WERI-Rb-1 (cell line): ENCODE measurements at regions not wholly inside any gene's neighbourhood (a gene's known extent, or its start where the extent isn't known, plus 50 kb on each side); places are given as distances from the start of the nearest gene placed in this dataset.

Experiments used
- DNase-seq: peaks from one replicate; pipeline ENCODE4 v3.0.0-alpha.2; 2020
- H3K27ac ChIP-seq: fragments of 250-450 bp; sonication (Bioruptor Pico); 2 replicates; pipeline ENCODE4 v1.5.1; 2020; ENCODE audit warnings: mild to moderate bottlenecking, moderate library complexity
- H3K27me3 ChIP-seq: fragments of 250-450 bp; sonication (Bioruptor Pico); 2 replicates; pipeline ENCODE4 v1.5.1; 2021; ENCODE audit warnings: mild to moderate bottlenecking, low read depth, moderate library complexity; ENCODE audit not compliant: insufficient read depth, severe bottlenecking
- H3K36me3 ChIP-seq: fragments of 250-450 bp; sonication (Bioruptor Pico); 2 replicates; pipeline ENCODE4 v1.5.1; 2020; ENCODE audit warnings: mild to moderate bottlenecking, moderate library complexity
- H3K4me3 ChIP-seq: 2 replicates; pipeline ENCODE4 v1.5.1; 2011; ENCODE audit warnings: low read depth, mild to moderate bottlenecking, control low read depth, low read length
- H3K9me3 ChIP-seq: fragments of 250-450 bp; sonication (Bioruptor Pico); 2 replicates; pipeline ENCODE4 v1.5.1; 2021; ENCODE audit warnings: mild to moderate bottlenecking, moderate library complexity; ENCODE audit not compliant: severe bottlenecking
- TF ChIP-seq, protein P1 (sequence below): IDR thresholded peaks from 2 replicates; pipeline ENCODE4 v1.5.1; 2011; ENCODE audit warnings: low read depth, mild to moderate bottlenecking, control low read depth, inconsistent platforms, low read length

DNA sequence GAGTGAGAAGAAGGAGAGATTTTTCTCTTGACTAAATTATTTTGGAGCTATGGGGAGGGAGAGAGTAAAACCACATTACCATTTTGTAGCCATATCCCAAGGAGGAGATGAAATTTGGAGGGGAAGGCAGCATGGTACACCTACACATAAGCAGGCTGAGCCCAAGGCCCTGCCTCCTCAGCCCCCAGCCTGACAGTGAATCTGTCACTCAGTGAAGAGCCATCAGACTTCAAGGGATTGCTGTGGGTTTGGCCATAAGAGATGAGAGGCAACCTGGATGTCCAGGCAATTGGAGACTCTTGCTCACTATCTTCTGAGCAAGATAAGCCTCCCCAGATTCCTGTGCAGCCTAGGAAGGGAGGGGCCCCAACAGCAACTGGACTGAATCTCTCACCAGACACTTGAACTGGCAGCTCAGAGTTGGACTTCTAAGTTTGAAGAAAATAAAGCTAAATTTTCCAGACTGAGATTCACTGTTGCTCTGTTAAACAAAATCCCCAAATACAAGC is 216.6 kb downstream of the SEMA6A start:
- Histone ChIP-seq H3K27ac (no peak overlapping the region), H3K36me3 (no peaks in the 10 kb centered on the region)

DNA sequence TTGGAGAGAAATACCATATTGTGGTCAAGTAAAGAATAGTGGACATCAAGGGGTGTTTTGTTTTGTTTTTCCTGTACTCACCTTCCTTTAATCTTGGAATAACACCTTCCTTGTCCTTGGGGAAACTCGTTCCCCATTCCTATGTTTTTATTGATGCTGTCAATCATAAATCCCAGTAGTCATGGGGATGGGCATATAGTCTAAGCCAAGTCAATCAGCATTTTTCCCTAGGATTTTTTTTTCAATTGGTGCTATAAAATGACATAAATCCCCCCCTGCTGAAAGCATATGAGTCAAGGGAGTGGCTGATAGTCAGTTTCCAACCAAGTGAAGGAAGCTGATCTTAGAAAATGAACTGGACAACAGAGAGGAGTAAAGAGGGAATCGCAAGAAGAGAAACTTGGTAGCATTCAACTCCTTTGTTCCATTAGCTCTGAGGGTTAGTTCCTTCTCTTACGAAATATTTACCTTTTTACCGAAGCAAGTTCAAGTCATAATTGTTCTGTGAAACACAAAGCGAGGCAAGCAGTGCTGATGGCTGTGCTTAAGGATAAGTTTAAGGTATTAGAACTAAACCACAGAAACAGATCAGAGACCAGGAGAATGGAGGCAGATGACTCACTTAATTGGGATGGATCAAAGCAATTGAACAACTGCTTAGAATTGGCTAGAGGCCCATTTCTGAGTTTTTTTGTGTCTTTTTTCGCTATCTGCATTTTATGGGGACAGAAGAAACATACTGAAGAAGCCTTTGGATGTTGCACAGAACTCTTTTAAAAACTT is 218.6 kb downstream of the SEMA6A start:
- TF ChIP-seq, protein P1, sequence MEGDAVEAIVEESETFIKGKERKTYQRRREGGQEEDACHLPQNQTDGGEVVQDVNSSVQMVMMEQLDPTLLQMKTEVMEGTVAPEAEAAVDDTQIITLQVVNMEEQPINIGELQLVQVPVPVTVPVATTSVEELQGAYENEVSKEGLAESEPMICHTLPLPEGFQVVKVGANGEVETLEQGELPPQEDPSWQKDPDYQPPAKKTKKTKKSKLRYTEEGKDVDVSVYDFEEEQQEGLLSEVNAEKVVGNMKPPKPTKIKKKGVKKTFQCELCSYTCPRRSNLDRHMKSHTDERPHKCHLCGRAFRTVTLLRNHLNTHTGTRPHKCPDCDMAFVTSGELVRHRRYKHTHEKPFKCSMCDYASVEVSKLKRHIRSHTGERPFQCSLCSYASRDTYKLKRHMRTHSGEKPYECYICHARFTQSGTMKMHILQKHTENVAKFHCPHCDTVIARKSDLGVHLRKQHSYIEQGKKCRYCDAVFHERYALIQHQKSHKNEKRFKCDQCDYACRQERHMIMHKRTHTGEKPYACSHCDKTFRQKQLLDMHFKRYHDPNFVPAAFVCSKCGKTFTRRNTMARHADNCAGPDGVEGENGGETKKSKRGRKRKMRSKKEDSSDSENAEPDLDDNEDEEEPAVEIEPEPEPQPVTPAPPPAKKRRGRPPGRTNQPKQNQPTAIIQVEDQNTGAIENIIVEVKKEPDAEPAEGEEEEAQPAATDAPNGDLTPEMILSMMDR = no peak
- DNase-seq = no peak

More for the DNA sequence above, 216.6 kb downstream of the SEMA6A start:
- TF ChIP-seq, protein P1 = no peak
- Histone ChIP-seq H3K4me3 (no peak overlapping the region), H3K27me3 (no peaks in the 10 kb centered on the region), H3K9me3 (no peaks in the 10 kb centered on the region)
- DNase-seq = no peak

DNA sequence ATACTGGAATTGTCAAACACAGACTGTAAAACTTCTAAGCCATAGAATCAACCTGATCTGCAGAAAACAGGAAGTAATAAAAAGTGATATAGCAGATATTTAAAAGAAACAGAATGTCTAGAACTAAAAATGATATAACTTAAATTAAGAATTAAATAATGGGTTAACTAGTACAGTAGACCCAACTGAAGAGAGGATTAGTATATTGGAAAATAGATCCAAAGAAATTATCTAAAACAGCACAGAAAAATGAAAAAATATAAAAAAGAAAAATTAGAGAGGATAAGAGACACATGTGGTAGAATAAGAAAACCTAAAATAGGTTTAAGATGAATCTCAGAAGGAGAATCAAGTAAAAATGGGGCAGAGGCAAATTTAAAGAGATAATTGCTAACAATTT is 219.9 kb downstream of the SEMA6A start:
- Histone ChIP-seq H3K9me3 (no peaks in the 10 kb centered on the region), H3K27ac (no peak overlapping the region), H3K4me3 (no peak overlapping the region), H3K27me3 (no peaks in the 10 kb centered on the region), H3K36me3 (no peaks in the 10 kb centered on the region)
- no peak for DNase-seq
- TF ChIP-seq, protein P1 = no peak

More for the DNA sequence above, 218.6 kb downstream of the SEMA6A start:
- H3K27ac ChIP-seq = no peak overlapping the region
- no peaks in the 10 kb centered on the region for H3K27me3 ChIP-seq
- no peaks in the 10 kb centered on the region for H3K36me3 ChIP-seq
- no peaks in the 10 kb centered on the region for H3K9me3 ChIP-seq
- no peak overlapping the region for H3K4me3 ChIP-seq

DNA sequence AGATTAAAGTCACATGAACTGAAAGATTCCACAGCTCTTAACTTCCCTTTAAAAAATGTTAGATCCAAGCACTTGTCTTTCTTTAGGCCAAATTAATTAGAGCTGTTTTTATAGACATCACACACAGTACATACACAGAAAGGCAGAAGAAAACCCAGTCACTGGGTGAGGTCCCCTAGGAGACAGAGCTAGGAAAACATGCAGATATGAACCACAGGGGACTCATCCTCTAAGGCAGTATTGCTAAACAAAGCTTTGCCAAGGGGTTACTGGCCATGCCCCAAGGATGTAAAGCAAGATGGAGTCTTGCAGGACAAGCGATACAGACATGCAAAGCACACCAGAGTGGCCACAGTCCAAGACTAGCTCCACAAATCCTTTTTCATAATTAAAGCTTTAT is 227.0 kb downstream of the SEMA6A start:
- no peak overlapping the region for H3K4me3 ChIP-seq
- no peaks in the 10 kb centered on the region for H3K36me3 ChIP-seq
- TF ChIP-seq, protein P1 = no peak
- no peaks in the 10 kb centered on the region for H3K27me3 ChIP-seq
- DNase-seq = no peak
- H3K9me3 ChIP-seq = no peaks in the 10 kb centered on the region
- no peak overlapping the region for H3K27ac ChIP-seq

DNA sequence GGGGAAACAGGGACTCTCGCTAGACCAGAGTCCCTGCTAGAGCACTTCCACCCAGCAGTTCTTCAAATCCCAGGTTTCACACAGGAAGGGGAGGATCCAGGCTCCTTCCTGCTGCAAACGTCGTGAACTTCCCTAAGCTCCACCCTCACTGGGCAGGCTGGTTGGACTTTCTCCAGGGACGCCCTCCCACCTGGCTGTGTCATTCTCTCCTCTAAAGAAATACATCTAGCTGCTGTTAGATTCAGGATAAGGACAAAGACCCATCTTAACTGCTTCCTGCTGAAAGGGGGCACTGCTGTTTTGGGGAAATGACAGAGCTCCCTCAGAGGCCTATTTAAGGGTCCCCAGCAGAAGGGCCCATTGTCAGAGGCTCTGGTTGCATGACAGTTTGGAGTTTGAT is 230.7 kb downstream of the SEMA6A start:
- no peak overlapping the region for H3K27ac ChIP-seq
- H3K27me3 ChIP-seq = no peaks in the 10 kb centered on the region
- no peaks in the 10 kb centered on the region for H3K9me3 ChIP-seq
- H3K36me3 ChIP-seq = no peaks in the 10 kb centered on the region
- H3K4me3 ChIP-seq = no peak overlapping the region
- TF ChIP-seq, protein P1 = no peak
- no peak for DNase-seq
